GM23338 (cell line): ENCODE measurements at regions not wholly inside any gene's neighbourhood (a gene's known extent, or its start where the extent isn't known, plus 50 kb on each side); places are given as distances from the start of the nearest gene placed in this dataset.

Experiments used
- ATAC-seq: fragments of 200-7000 bp; cut with Tn5 transposase; 3 replicates; pipeline ENCODE4 v1.9.1; 2020
- DNase-seq: peaks from one replicate; pipeline ENCODE4 v3.0.0-alpha.2; 2015; ENCODE audit warnings: low spot score
- H2AFZ ChIP-seq: fragments of 200-600 bp; sonication (generic); 2 replicates; pipeline ENCODE4 v1.8.0; 2016; ENCODE audit warnings: antibody characterized with exemption, mild to moderate bottlenecking, moderate library complexity
- H3F3A ChIP-seq: fragments of 200-600 bp; sonication (generic); replicated peaks from 2 replicates; pipeline ENCODE4 v1.8.0; 2017; ENCODE audit warnings: antibody characterized with exemption, mixed run types, low read depth
- H3K27ac ChIP-seq: fragments of 200-600 bp; sonication (generic); 2 replicates; pipeline ENCODE4 v1.6.1; 2016; ENCODE audit warnings: low read depth
- H3K27me3 ChIP-seq: fragments of 200-600 bp; sonication (generic); 2 replicates; pipeline ENCODE4 v1.8.0; 2016; ENCODE audit warnings: mild to moderate bottlenecking, mixed run types, moderate library complexity; ENCODE audit not compliant: insufficient read depth
- H3K36me3 ChIP-seq: fragments of 200-600 bp; sonication (generic); 2 replicates; pipeline ENCODE4 v1.8.0; 2016; ENCODE audit warnings: mild to moderate bottlenecking; ENCODE audit not compliant: insufficient read depth
- H3K4me1 ChIP-seq: fragments of 200-600 bp; sonication (generic); 2 replicates; pipeline ENCODE4 v1.8.0; 2016; ENCODE audit warnings: mild to moderate bottlenecking, moderate library complexity; ENCODE audit not compliant: insufficient read depth
- H3K4me2 ChIP-seq: fragments of 200-600 bp; sonication (generic); 2 replicates; pipeline ENCODE4 v1.7.1; 2017; ENCODE audit warnings: mixed run types
- H3K4me3 ChIP-seq: fragments of 200-600 bp; sonication (generic); 2 replicates; pipeline ENCODE4 v1.6.1; 2016; ENCODE audit warnings: mixed run types
- H3K79me2 ChIP-seq: fragments of 200-600 bp; sonication (generic); replicated peaks from 2 replicates; pipeline ENCODE4 v1.8.0; 2017; ENCODE audit warnings: mild to moderate bottlenecking; ENCODE audit not compliant: insufficient read depth
- H3K9me2 ChIP-seq: fragments of 200-600 bp; sonication (generic); 2 replicates; pipeline ENCODE4 v1.8.0; 2017; ENCODE audit not compliant: insufficient read depth
- H4K20me1 ChIP-seq: fragments of 200-600 bp; sonication (generic); replicated peaks from 2 replicates; pipeline ENCODE4 v1.8.0; 2017; ENCODE audit warnings: mild to moderate bottlenecking; ENCODE audit not compliant: insufficient read depth
- H3K27ac Mint-ChIP-seq: 2 replicates; pipeline ENCODE4 v1.8.0; 2020; ENCODE audit warnings: inconsistent platforms, mild to moderate bottlenecking, moderate library complexity, mixed read lengths
- H3K27me3 Mint-ChIP-seq: 3 replicates; pipeline ENCODE4 v1.8.0; 2022; ENCODE audit warnings: low read depth, mild to moderate bottlenecking, moderate library complexity, mixed read lengths, inconsistent platforms; ENCODE audit not compliant: insufficient read depth, poor library complexity
- H3K36me3 Mint-ChIP-seq: 3 replicates; pipeline ENCODE4 v1.8.0; 2021; ENCODE audit warnings: low read depth, mild to moderate bottlenecking, inconsistent platforms, moderate library complexity, mixed read lengths
- H3K4me1 Mint-ChIP-seq: 3 replicates; pipeline ENCODE4 v1.8.0; 2020; ENCODE audit warnings: mild to moderate bottlenecking, inconsistent platforms, mixed read lengths
- H3K4me3 Mint-ChIP-seq: 3 replicates; pipeline ENCODE4 v1.8.0; 2021; ENCODE audit warnings: moderate library complexity, mild to moderate bottlenecking, inconsistent platforms, mixed read lengths
- H3K9me3 Mint-ChIP-seq: 3 replicates; pipeline ENCODE4 v1.8.0; 2020; ENCODE audit warnings: moderate library complexity, mild to moderate bottlenecking, inconsistent platforms, mixed read lengths
- CREB1 ChIP-seq: fragments of 250-450 bp; sonication (Bioruptor Pico); IDR thresholded peaks from 2 replicates; pipeline ENCODE4 v1.5.0; 2020; ENCODE audit warnings: low read depth, mild to moderate bottlenecking, moderate library complexity
- ETS1 ChIP-seq: IDR thresholded peaks from 2 replicates; pipeline ENCODE4 v1.6.1; 2016; ENCODE audit warnings: antibody characterized with exemption
- POLR2AphosphoS5 ChIP-seq: IDR thresholded peaks from 2 replicates; pipeline ENCODE4 v1.6.1; 2016; ENCODE audit warnings: antibody characterized with exemption, low read depth
- REST ChIP-seq: IDR thresholded peaks from one replicate; pipeline ENCODE4 v1.6.1; 2018; ENCODE audit warnings: antibody characterized with exemption; ENCODE audit not compliant: unreplicated experiment
- STAT1 ChIP-seq: IDR thresholded peaks from one replicate; pipeline ENCODE4 v1.6.1; 2016; ENCODE audit warnings: antibody characterized with exemption; ENCODE audit not compliant: unreplicated experiment
- ZNF331 ChIP-seq: fragments of 250-450 bp; sonication (Bioruptor Pico); IDR thresholded peaks from 2 replicates; pipeline ENCODE4 v1.5.0; 2020; ENCODE audit warnings: low read depth, mild to moderate bottlenecking, moderate library complexity
- ZNF462 ChIP-seq: fragments of 250-450 bp; sonication (Bioruptor Pico); IDR thresholded peaks from 2 replicates; pipeline ENCODE4 v1.5.0; 2020; ENCODE audit warnings: mild to moderate bottlenecking, moderate library complexity

- Histone ChIP-seq H3K4me1 (peaks cover 14% of the 10 kb centered on the region), H3K4me3 (no peak overlapping the region), H3F3A (no peaks in the 10 kb centered on the region), H3K27me3 (no peaks in the 10 kb centered on the region), H4K20me1 (no peaks in the 10 kb centered on the region), H3K9me2 (peaks cover 3% of the 10 kb centered on the region; the same call in 1 of the 2 replicates), H3K36me3 (no peaks in the 10 kb centered on the region), H3K4me2 (no peak overlapping the region), H3K79me2 (no peaks in the 10 kb centered on the region), H2AFZ (no peak overlapping the region), H3K27ac (no peak overlapping the region)
- DNase-seq (no peak), ATAC-seq (no peak)
- H3K36me3 Mint-ChIP-seq = peaks cover 11% of the 10 kb centered on the region; the same call in 2 of the 3 replicates
- H3K9me3 Mint-ChIP-seq = peaks cover 94% of the 10 kb centered on the region
- no peak overlapping the region for H3K4me3 Mint-ChIP-seq
- H3K27me3 Mint-ChIP-seq = peaks cover 4% of the 10 kb centered on the region
- H3K27ac Mint-ChIP-seq = no peak overlapping the region
- TF ChIP-seq STAT1 = no peak
- no peak for TF ChIP-seq CREB1 (CRISPR knock-in tag)
- no peak for TF ChIP-seq POLR2AphosphoS5
- TF ChIP-seq ETS1 = no peak
- no peak for TF ChIP-seq REST
- TF ChIP-seq ZNF462 (CRISPR knock-in tag) = no peak
- no peak for TF ChIP-seq ZNF331 (CRISPR knock-in tag)
- H3K4me1 Mint-ChIP-seq = peaks cover 7% of the 10 kb centered on the region; the same call in 2 of the 3 replicates
Measured at GRCh38 chr3:3735919-3736318, 63.3 kb upstream of the LRRN1 start.
